Hepatocyte (in vitro differentiated cells): ENCODE measurements at regions not wholly inside any gene's neighbourhood (a gene's known extent, or its start where the extent isn't known, plus 50 kb on each side); places are given as distances from the start of the nearest gene placed in this dataset.
"Not testable (repeated sequence)": the region's sequence is repeated elsewhere in the genome, so short reads cannot be mapped to it uniquely, and the experiment has no call there.

Experiments used
- EZH2 ChIP-seq: fragments of 200-600 bp; sonication (generic); IDR thresholded peaks from 2 replicates; pipeline ENCODE4 v1.6.1; 2016; ENCODE audit warnings: antibody characterized with exemption, mild to moderate bottlenecking, borderline replicate concordance
- TF ChIP-seq, protein P1 (sequence below): fragments of 200-600 bp; sonication (generic); IDR thresholded peaks from 2 replicates; pipeline ENCODE4 v1.5.1; 2016; ENCODE audit warnings: antibody characterized with exemption, mild to moderate bottlenecking; ENCODE audit not compliant: poor library complexity

DNA sequence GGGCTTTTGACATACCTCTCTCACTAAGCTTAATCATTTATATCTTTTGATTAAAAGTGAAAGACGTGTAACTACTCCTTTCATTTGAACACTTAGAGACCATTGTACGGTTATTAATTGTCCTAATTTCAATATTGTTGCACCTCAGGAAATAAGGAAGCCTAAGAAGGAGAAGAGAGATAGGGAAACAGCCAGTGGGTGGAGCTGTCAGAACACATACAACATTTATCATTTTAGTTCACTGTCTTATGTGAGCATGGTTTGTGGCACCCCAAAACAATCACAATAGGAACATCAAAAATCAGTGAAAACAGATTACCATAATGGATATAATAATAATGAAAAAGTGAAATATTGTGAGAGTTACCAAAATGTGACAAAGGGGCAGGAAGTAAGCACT lies 147.2 kb upstream of the POMZP3 start:
- TF ChIP-seq EZH2, result not testable (repeated sequence)
- TF ChIP-seq, protein P1, sequence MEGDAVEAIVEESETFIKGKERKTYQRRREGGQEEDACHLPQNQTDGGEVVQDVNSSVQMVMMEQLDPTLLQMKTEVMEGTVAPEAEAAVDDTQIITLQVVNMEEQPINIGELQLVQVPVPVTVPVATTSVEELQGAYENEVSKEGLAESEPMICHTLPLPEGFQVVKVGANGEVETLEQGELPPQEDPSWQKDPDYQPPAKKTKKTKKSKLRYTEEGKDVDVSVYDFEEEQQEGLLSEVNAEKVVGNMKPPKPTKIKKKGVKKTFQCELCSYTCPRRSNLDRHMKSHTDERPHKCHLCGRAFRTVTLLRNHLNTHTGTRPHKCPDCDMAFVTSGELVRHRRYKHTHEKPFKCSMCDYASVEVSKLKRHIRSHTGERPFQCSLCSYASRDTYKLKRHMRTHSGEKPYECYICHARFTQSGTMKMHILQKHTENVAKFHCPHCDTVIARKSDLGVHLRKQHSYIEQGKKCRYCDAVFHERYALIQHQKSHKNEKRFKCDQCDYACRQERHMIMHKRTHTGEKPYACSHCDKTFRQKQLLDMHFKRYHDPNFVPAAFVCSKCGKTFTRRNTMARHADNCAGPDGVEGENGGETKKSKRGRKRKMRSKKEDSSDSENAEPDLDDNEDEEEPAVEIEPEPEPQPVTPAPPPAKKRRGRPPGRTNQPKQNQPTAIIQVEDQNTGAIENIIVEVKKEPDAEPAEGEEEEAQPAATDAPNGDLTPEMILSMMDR, result peak; percentile 32
